CD8-positive, alpha-beta memory T cell (primary cell): ENCODE measurements at regions not wholly inside any gene's neighbourhood (a gene's known extent, or its start where the extent isn't known, plus 50 kb on each side); places are given as distances from the start of the nearest gene placed in this dataset.

ENCODE experiments used
- CTCF ChIA-PET: fragments of 350-600 bp; sonication (Branson Sonifier 250); formaldehyde crosslinking; loops from one replicate; lab custom pipeline; 2021; ENCODE audit warnings: antibody characterized with exemption; lab: Charles Lee
- POLR2A ChIA-PET: fragments of 350-600 bp; sonication (Branson Sonifier 250); formaldehyde crosslinking; loops from one replicate; lab custom pipeline; 2021; ENCODE audit warnings: antibody characterized with exemption; lab: Charles Lee
- DNase-seq, 5 donors: peaks; one replicate each; pipeline versions ENCODE4 v3.0.0 to v3.0.0-alpha.2; 2020 to 2022; ENCODE audit warnings: mixed read lengths in 1 of 5
- H3K27ac ChIP-seq: one replicate; pipeline ENCODE4 v1.7.0; 2013; ENCODE audit warnings: low read depth, mild to moderate bottlenecking, low read length, moderate library complexity
- H3K27me3 ChIP-seq: 2 replicates; pipeline ENCODE4 v1.7.0; 2013; ENCODE audit warnings: low read length, mild to moderate bottlenecking; ENCODE audit not compliant: insufficient read depth, poor library complexity, severe bottlenecking
- H3K36me3 ChIP-seq: 2 replicates; pipeline ENCODE4 v1.7.0; 2013; ENCODE audit warnings: mild to moderate bottlenecking, low read length, moderate library complexity; ENCODE audit not compliant: insufficient read depth
- H3K4me1 ChIP-seq: 2 replicates; pipeline ENCODE4 v1.7.0; 2013; ENCODE audit warnings: mild to moderate bottlenecking, low read length, moderate library complexity; ENCODE audit not compliant: insufficient read depth
- H3K4me3 ChIP-seq: 2 replicates; pipeline ENCODE4 v1.7.0; 2013; ENCODE audit warnings: mild to moderate bottlenecking, low read length
- H3K9me3 ChIP-seq: 2 replicates; pipeline ENCODE4 v1.7.0; 2013; ENCODE audit warnings: mild to moderate bottlenecking, low read length
- H3K27ac Mint-ChIP-seq, 8 donors: one replicate each; pipeline ENCODE4 v1.8.0; 2020 to 2021; ENCODE audit warnings: mixed read lengths in 8 of 8, mild to moderate bottlenecking in 6 of 8, inconsistent platforms in 3 of 8, moderate library complexity in 3 of 8
- H3K27me3 Mint-ChIP-seq, 2 donors: one replicate each; pipeline ENCODE4 v1.8.0; 2020 to 2021; ENCODE audit warnings: mixed read lengths in 2 of 2, mild to moderate bottlenecking in 1 of 2, moderate library complexity in 1 of 2
- H3K36me3 Mint-ChIP-seq, 3 donors: one replicate each; pipeline ENCODE4 v1.8.0; 2020 to 2021; ENCODE audit warnings: mixed read lengths in 3 of 3, inconsistent platforms in 1 of 3, mild to moderate bottlenecking in 1 of 3
- H3K4me1 Mint-ChIP-seq, 3 donors: one replicate each; pipeline ENCODE4 v1.8.0; 2020 to 2021; ENCODE audit warnings: mixed read lengths in 3 of 3, inconsistent platforms in 1 of 3, mild to moderate bottlenecking in 1 of 3
- H3K4me3 Mint-ChIP-seq, 7 donors: one replicate each; pipeline ENCODE4 v1.8.0; 2020 to 2021; ENCODE audit warnings: mixed read lengths in 7 of 7, mild to moderate bottlenecking in 6 of 7, moderate library complexity in 4 of 7, inconsistent platforms in 2 of 7
- H3K9me3 Mint-ChIP-seq, 5 donors: one replicate each; pipeline ENCODE4 v1.8.0; 2020 to 2022; ENCODE audit warnings: mixed read lengths in 5 of 5, mild to moderate bottlenecking in 3 of 5, moderate library complexity in 2 of 5, inconsistent platforms in 1 of 5

- H3K27me3 Mint-ChIP-seq: no peaks in the 10 kb centered on the region
These were observed 312.2 kb upstream of the GOT2 start for GRCh38 chr16:59046335-59046734.

DNA sequence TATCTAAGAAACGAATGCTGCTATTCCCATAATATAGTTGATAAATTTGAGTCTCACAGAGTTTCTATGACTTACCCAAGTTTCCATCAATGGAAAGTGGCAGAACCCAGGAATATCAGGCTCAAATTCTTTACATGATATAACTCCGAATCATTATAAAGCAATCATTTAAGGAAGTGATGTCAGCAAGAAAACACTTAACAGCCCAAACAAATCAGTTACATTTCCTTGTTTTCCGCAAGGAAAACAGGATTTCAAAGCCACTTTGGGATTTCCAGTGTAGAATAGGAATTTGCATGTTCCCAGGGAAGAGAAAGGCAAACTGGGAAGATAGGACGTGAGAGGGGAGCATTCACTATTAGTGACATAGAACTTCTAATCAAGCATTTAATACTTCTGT lies 311.4 kb upstream of the GOT2 start:
- DNase-seq: no peak
- H3K27ac Mint-ChIP-seq: no peak overlapping the region
- ChIA-PET POLR2A (no interaction called here), CTCF (no interaction called here)
- H3K4me1 Mint-ChIP-seq: no peaks in the 10 kb centered on the region
- Histone ChIP-seq H3K4me3 (no peak overlapping the region), H3K27ac (no peak overlapping the region), H3K36me3 (no peaks in the 10 kb centered on the region), H3K9me3 (no peaks in the 10 kb centered on the region), H3K27me3 (no peaks in the 10 kb centered on the region), H3K4me1 (no peaks in the 10 kb centered on the region)
- H3K4me3 Mint-ChIP-seq: no peak overlapping the region
- no peaks in the 10 kb centered on the region for H3K36me3 Mint-ChIP-seq
- H3K27me3 Mint-ChIP-seq: no peaks in the 10 kb centered on the region
- H3K9me3 Mint-ChIP-seq: peaks cover 0 to 5% (median 3%) of the 10 kb centered on the region in 5 donors

More at GRCh38 chr16:59046335-59046734, 312.2 kb upstream of the GOT2 start:
- Mint-ChIP-seq H3K4me3 (no peak overlapping the region), H3K4me1 (no peaks in the 10 kb centered on the region), H3K9me3 (peaks cover 0 to 5% (median 3%) of the 10 kb centered on the region in 5 donors), H3K27ac (no peak overlapping the region), H3K36me3 (no peaks in the 10 kb centered on the region)
- Histone ChIP-seq H3K27me3 (no peaks in the 10 kb centered on the region), H3K36me3 (no peaks in the 10 kb centered on the region), H3K4me1 (no peaks in the 10 kb centered on the region), H3K9me3 (no peaks in the 10 kb centered on the region), H3K4me3 (no peak overlapping the region), H3K27ac (no peak overlapping the region)
- ChIA-PET POLR2A (no interaction called here), CTCF (no interaction called here)
- no peak for DNase-seq

DNA sequence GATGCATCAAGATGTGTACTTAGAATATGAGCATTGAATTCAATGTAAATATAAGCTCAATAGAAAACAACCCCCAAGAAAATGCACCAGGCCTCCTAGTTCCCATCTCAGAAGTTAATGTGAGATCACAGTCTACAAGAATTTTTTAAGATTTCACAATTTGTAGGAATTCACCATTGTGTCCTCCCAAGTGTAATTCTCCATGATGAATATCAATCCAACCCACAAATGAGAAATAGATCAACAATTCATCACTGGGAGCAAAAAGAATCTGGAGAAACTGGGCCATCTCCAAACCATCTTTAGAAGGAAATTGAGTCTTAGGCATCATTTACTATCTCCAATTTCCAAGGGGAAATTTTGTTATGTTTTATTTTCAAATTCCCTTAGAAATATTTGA lies 310.5 kb upstream of the GOT2 start:
- Histone ChIP-seq H3K36me3 (no peaks in the 10 kb centered on the region), H3K4me3 (no peak overlapping the region), H3K4me1 (no peaks in the 10 kb centered on the region), H3K9me3 (no peaks in the 10 kb centered on the region), H3K27ac (no peak overlapping the region), H3K27me3 (no peaks in the 10 kb centered on the region)
- H3K9me3 Mint-ChIP-seq: peaks cover 0 to 5% (median 3%) of the 10 kb centered on the region in 5 donors
- H3K36me3 Mint-ChIP-seq: no peaks in the 10 kb centered on the region
- H3K27me3 Mint-ChIP-seq: no peaks in the 10 kb centered on the region
- POLR2A ChIA-PET: no interaction called here
- H3K4me3 Mint-ChIP-seq: no peak overlapping the region
- DNase-seq: no peak
- H3K27ac Mint-ChIP-seq: no peak overlapping the region
- no peaks in the 10 kb centered on the region for H3K4me1 Mint-ChIP-seq
- CTCF ChIA-PET: no interaction called here

- Mint-ChIP-seq H3K27ac (no peak overlapping the region), H3K4me3 (no peak overlapping the region), H3K9me3 (peaks cover 0 to 9% (median 0%) of the 10 kb centered on the region in 5 donors), H3K36me3 (no peaks in the 10 kb centered on the region), H3K27me3 (no peaks in the 10 kb centered on the region), H3K4me1 (no peaks in the 10 kb centered on the region)
- Histone ChIP-seq H3K4me1 (no peaks in the 10 kb centered on the region), H3K36me3 (no peaks in the 10 kb centered on the region), H3K4me3 (no peak overlapping the region), H3K9me3 (no peaks in the 10 kb centered on the region), H3K27me3 (no peaks in the 10 kb centered on the region), H3K27ac (no peak overlapping the region)
- CTCF ChIA-PET: no interaction called here
- no peak for DNase-seq
- POLR2A ChIA-PET: no interaction called here
These were observed 308.2 kb upstream of the GOT2 start for GRCh38 chr16:59042301-59042700.

DNA sequence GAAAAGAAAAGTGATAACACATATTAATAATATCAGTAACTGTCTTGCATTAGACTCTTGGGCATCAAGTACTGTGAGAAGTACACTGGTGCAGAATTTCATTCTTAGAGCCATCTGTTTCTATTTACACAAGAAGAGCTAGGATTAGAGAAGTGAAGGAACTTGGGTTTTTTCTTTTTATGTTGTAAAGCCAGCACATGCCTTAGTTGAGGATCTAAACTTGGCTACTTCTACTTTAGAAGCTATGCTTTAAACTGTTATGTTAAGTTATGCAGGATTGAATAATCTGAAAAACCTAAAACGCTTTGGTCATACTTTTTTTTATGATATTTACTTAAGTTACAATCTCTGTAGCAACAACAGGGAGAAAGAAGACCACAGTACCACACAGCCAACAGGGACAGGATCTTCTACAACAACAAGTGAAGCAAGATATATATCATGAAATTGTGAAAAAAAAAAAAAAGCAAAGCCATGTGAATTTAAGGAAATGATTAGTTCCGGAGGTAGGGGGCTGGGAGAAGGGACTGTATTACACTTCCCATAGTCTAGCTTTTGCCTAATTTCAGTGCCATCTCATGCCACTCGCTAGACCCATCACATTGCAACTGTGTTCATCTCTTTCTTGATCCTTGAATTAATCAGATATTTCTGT lies 305.1 kb upstream of the GOT2 start:
- Mint-ChIP-seq H3K4me3 (no peak overlapping the region), H3K27me3 (no peaks in the 10 kb centered on the region), H3K9me3 (peaks cover 0 to 13% (median 0%) of the 10 kb centered on the region in 5 donors), H3K36me3 (no peaks in the 10 kb centered on the region), H3K27ac (no peak overlapping the region), H3K4me1 (no peaks in the 10 kb centered on the region)
- POLR2A ChIA-PET: no interaction called here
- no peaks in the 10 kb centered on the region for H3K36me3 ChIP-seq
- no peak overlapping the region for H3K4me3 ChIP-seq
- H3K27me3 ChIP-seq: no peaks in the 10 kb centered on the region
- no peaks in the 10 kb centered on the region for H3K4me1 ChIP-seq
- no peak for DNase-seq
- CTCF ChIA-PET: no interaction called here
- no peaks in the 10 kb centered on the region for H3K9me3 ChIP-seq
- no peak overlapping the region for H3K27ac ChIP-seq

DNA sequence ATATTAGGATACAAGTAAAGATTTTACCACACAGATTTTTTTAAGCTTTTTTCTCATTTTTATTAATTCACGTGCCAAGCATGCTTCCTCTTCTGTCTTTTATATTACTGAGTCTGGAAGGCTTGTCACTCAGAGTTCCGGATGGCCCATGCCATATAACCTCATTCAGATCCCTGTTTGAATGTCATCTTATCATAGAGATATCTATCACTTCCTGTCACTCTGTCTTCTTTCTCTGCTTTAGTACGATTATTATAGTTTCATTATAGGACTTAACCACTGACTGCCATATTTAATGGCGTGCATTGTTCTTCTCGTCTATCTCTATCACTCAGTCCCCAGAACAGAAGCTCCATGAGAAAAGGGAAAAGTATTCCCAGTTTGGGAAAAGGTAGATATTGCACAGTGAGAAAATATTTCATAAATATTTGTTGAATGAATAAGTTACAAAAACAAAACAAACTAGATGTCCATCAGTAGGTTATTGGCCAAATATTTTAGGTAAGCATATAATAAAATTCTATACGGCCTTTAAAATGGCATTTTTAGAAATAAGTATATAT lies 296.9 kb upstream of the GOT2 start:
- Histone ChIP-seq H3K9me3 (no peaks in the 10 kb centered on the region), H3K27ac (no peak overlapping the region), H3K27me3 (no peaks in the 10 kb centered on the region), H3K36me3 (no peaks in the 10 kb centered on the region), H3K4me3 (no peak overlapping the region), H3K4me1 (no peaks in the 10 kb centered on the region)
- DNase-seq: no peak
- Mint-ChIP-seq H3K4me3 (no peak overlapping the region), H3K36me3 (no peaks in the 10 kb centered on the region), H3K4me1 (no peaks in the 10 kb centered on the region), H3K27me3 (no peaks in the 10 kb centered on the region), H3K9me3 (peaks cover 0 to 5% (median 3%) of the 10 kb centered on the region in 5 donors), H3K27ac (no peak overlapping the region)
- CTCF ChIA-PET: no interaction called here
- POLR2A ChIA-PET: no interaction called here

DNA sequence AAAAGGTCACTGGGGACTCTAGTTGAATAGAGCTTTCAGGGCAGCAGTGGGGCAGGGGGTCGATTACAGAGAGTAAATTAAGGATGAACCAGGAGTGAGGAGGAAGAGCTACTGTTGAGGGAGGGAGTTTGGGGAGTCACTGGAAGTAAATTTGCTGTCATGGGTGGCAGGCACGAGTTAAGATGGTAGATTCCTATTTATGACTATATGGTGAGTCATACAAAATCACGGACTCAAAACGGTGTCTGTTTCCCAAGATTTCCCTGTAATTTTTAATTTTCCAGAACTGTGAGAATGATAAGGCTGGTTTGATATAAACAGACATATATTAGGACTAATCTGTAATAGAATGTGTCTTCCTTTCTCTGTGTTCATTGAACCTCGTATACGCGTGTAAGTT lies 287.6 kb upstream of the GOT2 start:
- Histone ChIP-seq H3K27ac (no peak overlapping the region), H3K9me3 (no peaks in the 10 kb centered on the region), H3K27me3 (no peaks in the 10 kb centered on the region), H3K36me3 (no peaks in the 10 kb centered on the region), H3K4me3 (no peak overlapping the region), H3K4me1 (no peaks in the 10 kb centered on the region)
- Mint-ChIP-seq H3K4me1 (no peaks in the 10 kb centered on the region), H3K27ac (no peak overlapping the region), H3K9me3 (peaks cover 0 to 9% (median 4%) of the 10 kb centered on the region in 5 donors), H3K27me3 (peaks cover 0 to 2% of the 10 kb centered on the region in 2 donors), H3K4me3 (no peak overlapping the region), H3K36me3 (peaks cover 0 to 2% (median 0%) of the 10 kb centered on the region in 3 donors)
- ChIA-PET CTCF (no interaction called here), POLR2A (no interaction called here)
- no peak for DNase-seq

DNA sequence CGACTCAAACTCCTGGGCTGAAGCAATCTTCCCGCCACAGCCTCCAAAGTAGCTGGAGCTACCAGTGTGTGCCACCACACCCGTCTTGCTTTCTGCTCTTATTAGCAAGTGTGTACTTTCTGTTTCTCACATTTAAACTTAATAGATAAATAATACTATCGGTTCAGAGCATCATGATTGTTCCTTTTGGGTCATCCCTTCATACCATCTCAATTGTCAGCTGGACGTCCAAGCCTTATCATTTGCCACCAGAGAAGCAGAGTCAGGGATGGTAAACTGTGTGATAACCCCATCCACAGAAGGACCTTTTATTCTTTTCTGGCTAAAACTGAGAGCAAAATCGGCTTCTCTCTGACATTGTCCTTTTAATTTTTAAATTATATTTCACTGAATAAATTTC lies 279.8 kb upstream of the GOT2 start:
- CTCF ChIA-PET: no interaction called here
- H3K27me3 ChIP-seq: no peaks in the 10 kb centered on the region
- H3K36me3 Mint-ChIP-seq: peaks cover 0 to 3% (median 0%) of the 10 kb centered on the region in 3 donors
- no peak overlapping the region for H3K4me3 ChIP-seq
- POLR2A ChIA-PET: no interaction called here
- no peaks in the 10 kb centered on the region for H3K4me1 ChIP-seq
- DNase-seq: no peak
- H3K27ac Mint-ChIP-seq: no peak overlapping the region
- H3K9me3 Mint-ChIP-seq: peaks cover 0 to 13% (median 4%) of the 10 kb centered on the region in 5 donors
- H3K27ac ChIP-seq: no peak overlapping the region
- no peaks in the 10 kb centered on the region for H3K4me1 Mint-ChIP-seq
- no peaks in the 10 kb centered on the region for H3K27me3 Mint-ChIP-seq
- H3K9me3 ChIP-seq: no peaks in the 10 kb centered on the region
- no peak overlapping the region for H3K4me3 Mint-ChIP-seq
- H3K36me3 ChIP-seq: no peaks in the 10 kb centered on the region
